Activated T-cell treated with anti-CD3 and anti-CD28 coated beads for 4 hours (primary cell): ENCODE measurements at regions not wholly inside any gene's neighbourhood (a gene's known extent, or its start where the extent isn't known, plus 50 kb on each side); places are given as distances from the start of the nearest gene placed in this dataset.

Experiments
- DNase-seq: peaks from one replicate; pipeline ENCODE4 v3.0.0-alpha.2; 2020

DNA sequence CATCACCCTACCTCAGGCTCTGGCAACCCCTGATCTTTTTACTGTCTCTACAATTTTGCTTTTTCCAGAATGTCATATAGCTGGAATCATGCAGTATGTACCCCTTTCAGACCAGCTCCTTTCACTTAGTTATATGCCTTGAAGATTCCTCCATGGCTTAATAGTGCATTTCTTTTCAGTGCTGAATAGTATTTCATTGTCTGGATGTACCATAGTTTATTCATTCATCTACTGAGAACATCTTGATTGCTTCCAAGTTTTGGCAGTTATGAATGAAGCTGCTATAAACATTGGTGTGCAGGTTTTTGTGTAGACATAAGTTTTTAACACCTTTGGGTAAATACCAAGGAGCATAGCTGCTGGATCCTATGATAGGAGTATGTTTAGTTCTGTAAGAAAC is 50.8 kb upstream of the ANP32A start:
- DNase-seq, result no peak

- no peak for DNase-seq
Observed at GRCh38 chr15:68874788-68875187, 54.1 kb upstream of the ANP32A start.

DNA sequence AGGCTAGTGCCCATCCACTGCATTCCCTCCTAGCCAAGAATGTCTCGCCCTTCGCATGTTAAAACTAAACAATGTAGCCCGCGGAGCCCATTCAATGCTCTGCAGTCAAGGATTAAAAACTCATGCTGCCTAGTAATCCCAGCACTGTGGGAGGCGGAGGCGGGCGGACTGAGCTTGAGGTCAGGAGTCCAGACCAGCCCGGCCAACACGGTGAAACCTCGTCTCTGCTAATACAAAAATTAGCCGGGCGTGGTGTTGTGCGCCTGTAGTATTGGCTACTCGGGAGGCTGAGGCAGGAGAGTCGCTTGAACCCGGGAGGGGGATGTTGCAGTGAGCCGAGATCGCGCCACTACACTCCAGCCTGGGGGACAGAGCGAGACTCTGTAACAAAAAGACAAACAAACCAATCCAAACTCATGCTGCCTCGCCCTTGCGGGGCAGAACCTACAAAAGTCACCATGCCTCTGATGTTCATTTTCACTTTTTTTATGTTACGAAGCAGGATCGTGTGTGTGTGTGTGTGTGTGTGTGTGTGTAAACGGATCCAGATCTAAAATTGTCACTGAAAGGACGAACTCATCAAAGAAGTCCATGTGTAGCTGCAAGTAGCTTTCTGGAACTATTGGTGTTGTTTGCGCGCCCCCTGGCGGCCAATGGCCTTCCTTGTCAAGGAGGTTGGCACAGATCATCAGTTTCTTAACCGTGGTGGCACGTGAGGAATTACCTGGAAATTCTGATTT is 54.8 kb upstream of the SPESP1 start:
- DNase-seq, result peak; percentile 90

DNA sequence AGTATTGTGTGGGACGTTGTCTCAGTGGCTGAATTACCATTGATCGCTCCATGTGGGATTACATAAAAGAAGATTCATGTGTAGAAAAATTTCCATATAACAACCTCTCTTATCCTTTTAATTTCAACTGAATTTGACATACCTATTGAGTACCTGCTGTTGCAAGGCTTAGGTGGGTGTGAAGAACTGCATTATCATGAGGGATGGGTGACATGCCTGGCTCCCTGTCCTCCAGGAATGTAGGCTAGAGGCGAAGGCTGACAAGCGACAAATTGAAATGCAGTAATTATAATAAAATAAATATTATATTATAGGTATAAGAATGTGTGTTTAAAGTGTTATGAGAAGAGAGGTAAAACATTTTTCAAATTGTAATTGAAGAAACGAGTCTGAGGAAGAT is 52.7 kb upstream of the SPESP1 start:
- no peak for DNase-seq

DNA sequence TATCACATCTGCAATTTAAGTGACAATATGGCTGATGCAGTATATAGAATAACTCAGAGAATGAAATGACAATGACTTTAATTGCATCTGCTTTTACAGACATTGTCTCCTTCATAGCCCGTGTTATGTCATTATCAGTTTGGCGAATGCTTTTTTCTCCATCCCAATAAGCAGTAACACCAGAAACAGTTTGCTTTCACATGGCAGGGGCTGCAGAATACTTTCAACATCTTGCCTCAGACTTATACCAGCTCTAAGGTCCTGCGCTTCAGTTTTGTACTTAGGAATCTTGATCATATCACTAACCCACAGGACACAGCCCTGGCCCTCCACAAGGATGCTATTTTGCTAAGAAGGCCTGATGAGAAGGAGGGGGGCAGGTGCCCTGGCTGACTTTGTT is 49.9 kb upstream of the SPESP1 start:
- DNase-seq, result no peak
